Left lung (tissue), 4 donors: ENCODE measurements at regions not wholly inside any gene's neighbourhood (a gene's known extent, or its start where the extent isn't known, plus 50 kb on each side); places are given as distances from the start of the nearest gene placed in this dataset.

Experiments used
- ATAC-seq: fragments of 200-7000 bp; cut with Tn5 transposase; one replicate; pipeline ENCODE4 v1.9.1; 2020; ENCODE audit warnings: moderate library complexity
- DNase-seq, 4 donors: peaks; one replicate each; pipeline ENCODE4 v3.0.0-alpha.2; 2013 to 2020
- H3K27ac ChIP-seq, 2 donors: fragments of 200-600 bp; sonication (generic) in 1 of 2; one replicate each; pipeline versions ENCODE4 v1.5.0 to v1.8.0; 2020 to 2021
- H3K27me3 ChIP-seq, 2 donors: fragments of 200-600 bp; sonication (generic) in 1 of 2; one replicate each; pipeline versions ENCODE4 v1.5.0 to v1.8.0; 2020 to 2021
- H3K36me3 ChIP-seq, 2 donors: fragments of 200-600 bp; sonication (generic) in 1 of 2; one replicate each; pipeline versions ENCODE4 v1.5.0 to v1.8.0; 2020 to 2021
- H3K4me1 ChIP-seq, 2 donors: fragments of 200-600 bp; one replicate each; pipeline ENCODE4 v1.8.0; 2021
- H3K4me3 ChIP-seq, 2 donors: fragments of 200-600 bp; sonication (generic) in 1 of 2; one replicate each; pipeline versions ENCODE4 v1.5.0 to v1.8.0; 2020 to 2021; ENCODE audit warnings: mild to moderate bottlenecking in 1 of 2
- H3K9me3 ChIP-seq, 2 donors: fragments of 200-600 bp; sonication (generic) in 1 of 2; one replicate each; pipeline versions ENCODE4 v1.5.0 to v1.8.0; 2020 to 2021
- CTCF ChIP-seq, 2 donors: fragments of 200-600 bp; sonication (generic) in 1 of 2; IDR thresholded peaks; one replicate each; pipeline versions ENCODE4 v1.5.0 to v1.8.0; 2021; ENCODE audit warnings: antibody characterized with exemption in 2 of 2
- intact Hi-C, 2 donors: fragments of 100-400 bp; cut with DNase I; formaldehyde crosslinking; loops; one replicate each; pipeline versions ENCODE4 v1.11.2 to v1.14.2; 2022
- donor health status: DM: no; HTN: yes; CAD: no.
- donor health status: DM: no; HTN: no; CAD: no.

GRCh38 chr2:40851661-40852060, 399.8 kb upstream of the SLC8A1 start:
- TF ChIP-seq CTCF (IDR thresholded peaks at IDR 0.05), result no peak
- intact Hi-C loops, result no loop called here
- ATAC-seq (no peak), DNase-seq (no peak)
- H3K27ac ChIP-seq, result no peak overlapping the region
- H3K4me3 ChIP-seq, result no peak overlapping the region
- no peaks in the 10 kb centered on the region for H3K27me3 ChIP-seq
- no peaks in the 10 kb centered on the region for H3K4me1 ChIP-seq
- peaks cover 0 to 7% of the 10 kb centered on the region in 2 donors for H3K9me3 ChIP-seq
- no peaks in the 10 kb centered on the region for H3K36me3 ChIP-seq

GRCh38 chr2:40859617-40860016, 407.7 kb upstream of the SLC8A1 start:
- H3K36me3 ChIP-seq, result no peaks in the 10 kb centered on the region
- no peak overlapping the region for H3K27ac ChIP-seq
- intact Hi-C loops, result no loop called here
- peaks cover 0 to 7% of the 10 kb centered on the region in 2 donors for H3K9me3 ChIP-seq
- H3K4me1 ChIP-seq, result no peaks in the 10 kb centered on the region
- DNase-seq, result no peak
- no peaks in the 10 kb centered on the region for H3K27me3 ChIP-seq
- H3K4me3 ChIP-seq, result no peak overlapping the region
- TF ChIP-seq CTCF (IDR thresholded peaks at IDR 0.05), result no peak
- ATAC-seq, result no peak

GRCh38 chr2:40867829-40868228, 415.9 kb upstream of the SLC8A1 start:
- Histone ChIP-seq H3K4me1 (no peaks in the 10 kb centered on the region), H3K4me3 (no peak overlapping the region), H3K27me3 (no peaks in the 10 kb centered on the region), H3K27ac (no peak overlapping the region), H3K36me3 (no peaks in the 10 kb centered on the region), H3K9me3 (no peaks in the 10 kb centered on the region)
- TF ChIP-seq CTCF (IDR thresholded peaks at IDR 0.05), result no peak
- ATAC-seq (no peak), DNase-seq (no peak)
- intact Hi-C loops, result no loop called here

- H3K27me3 ChIP-seq, result no peaks in the 10 kb centered on the region
- DNase-seq, result no peak
- intact Hi-C loops, result no loop called here
- no peak overlapping the region for H3K4me3 ChIP-seq
- no peaks in the 10 kb centered on the region for H3K36me3 ChIP-seq
- H3K27ac ChIP-seq, result no peak overlapping the region
- no peaks in the 10 kb centered on the region for H3K9me3 ChIP-seq
- ATAC-seq, result no peak
- H3K4me1 ChIP-seq, result no peaks in the 10 kb centered on the region
- TF ChIP-seq CTCF (IDR thresholded peaks at IDR 0.05), result no peak
Measured at GRCh38 chr2:40872580-40872979, 420.7 kb upstream of the SLC8A1 start.

- intact Hi-C loops, result no loop called here
- Histone ChIP-seq H3K27ac (no peak overlapping the region), H3K9me3 (no peaks in the 10 kb centered on the region), H3K27me3 (no peaks in the 10 kb centered on the region), H3K4me3 (no peak overlapping the region), H3K4me1 (no peaks in the 10 kb centered on the region), H3K36me3 (no peaks in the 10 kb centered on the region)
- ATAC-seq (no peak), DNase-seq (no peak)
- no peak for TF ChIP-seq CTCF (IDR thresholded peaks at IDR 0.05)
Measured at GRCh38 chr2:40874380-40874779, 422.5 kb upstream of the SLC8A1 start.
